ENCODE measurements at regions not wholly inside any gene's neighbourhood (a gene's known extent, or its start where the extent isn't known, plus 50 kb on each side); places are given as distances from the start of the nearest gene placed in this dataset.

DNA sequence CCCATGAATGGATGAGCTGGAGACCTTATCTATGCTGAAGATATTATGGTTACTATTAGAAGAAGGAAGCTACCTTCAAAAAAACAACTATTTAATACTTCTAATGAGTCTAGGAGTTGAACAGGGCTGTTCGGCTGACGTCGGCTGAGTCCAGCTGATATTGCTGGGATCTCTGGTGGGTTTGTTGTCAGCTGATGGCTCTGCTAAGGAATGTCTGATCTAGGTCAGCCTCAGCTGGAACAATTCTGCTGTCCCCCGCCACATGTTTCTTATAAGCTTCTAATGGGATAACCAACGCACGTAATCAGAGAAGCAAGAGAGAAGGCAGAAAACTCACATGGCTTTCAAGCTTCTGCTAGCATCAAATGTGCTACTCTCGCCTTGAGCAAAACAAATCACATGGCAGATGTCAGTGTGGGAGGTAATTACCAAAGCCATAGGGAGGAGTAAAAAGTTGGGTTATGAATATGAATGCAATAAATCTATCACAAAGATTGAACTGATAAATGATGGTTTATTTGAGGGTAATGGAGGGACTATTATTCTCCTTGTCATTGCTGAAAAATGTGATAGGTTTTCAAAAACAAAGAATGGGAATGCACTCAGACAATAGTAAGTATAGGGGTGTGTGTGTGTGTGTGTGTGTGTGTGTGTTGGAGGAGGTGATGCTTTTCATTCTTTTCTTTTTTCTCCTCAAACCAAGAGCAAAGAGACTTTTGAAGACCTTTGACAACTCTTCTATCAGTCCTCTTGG, 71.5 kb downstream of the BTBD3 start:
- TF ChIP-seq, protein P1, sequence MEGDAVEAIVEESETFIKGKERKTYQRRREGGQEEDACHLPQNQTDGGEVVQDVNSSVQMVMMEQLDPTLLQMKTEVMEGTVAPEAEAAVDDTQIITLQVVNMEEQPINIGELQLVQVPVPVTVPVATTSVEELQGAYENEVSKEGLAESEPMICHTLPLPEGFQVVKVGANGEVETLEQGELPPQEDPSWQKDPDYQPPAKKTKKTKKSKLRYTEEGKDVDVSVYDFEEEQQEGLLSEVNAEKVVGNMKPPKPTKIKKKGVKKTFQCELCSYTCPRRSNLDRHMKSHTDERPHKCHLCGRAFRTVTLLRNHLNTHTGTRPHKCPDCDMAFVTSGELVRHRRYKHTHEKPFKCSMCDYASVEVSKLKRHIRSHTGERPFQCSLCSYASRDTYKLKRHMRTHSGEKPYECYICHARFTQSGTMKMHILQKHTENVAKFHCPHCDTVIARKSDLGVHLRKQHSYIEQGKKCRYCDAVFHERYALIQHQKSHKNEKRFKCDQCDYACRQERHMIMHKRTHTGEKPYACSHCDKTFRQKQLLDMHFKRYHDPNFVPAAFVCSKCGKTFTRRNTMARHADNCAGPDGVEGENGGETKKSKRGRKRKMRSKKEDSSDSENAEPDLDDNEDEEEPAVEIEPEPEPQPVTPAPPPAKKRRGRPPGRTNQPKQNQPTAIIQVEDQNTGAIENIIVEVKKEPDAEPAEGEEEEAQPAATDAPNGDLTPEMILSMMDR (IDR thresholded peaks at IDR 0.05), result no peak
- TF ChIP-seq POLR2AphosphoS5 (IDR thresholded peaks at IDR 0.05), result no peak
